Nephron (organoid): ENCODE measurements at regions not wholly inside any gene's neighbourhood (a gene's known extent, or its start where the extent isn't known, plus 50 kb on each side); places are given as distances from the start of the nearest gene placed in this dataset.
A peak's percentile ranks its signal among the peaks of the same experiment; 100 is the strongest.

Experiments
- H3K27ac Mint-ChIP-seq, 3 experiments: 2 replicates each; pipeline ENCODE4 v1.8.0; 2020; ENCODE audit warnings: mixed read lengths in 3 of 3, mild to moderate bottlenecking in 2 of 3, moderate library complexity in 1 of 3
- H3K27me3 Mint-ChIP-seq: 2 replicates; pipeline ENCODE4 v1.8.0; 2021; ENCODE audit warnings: low read depth, mild to moderate bottlenecking, moderate library complexity, mixed read lengths
- H3K36me3 Mint-ChIP-seq: 2 replicates; pipeline ENCODE4 v1.8.0; 2020; ENCODE audit warnings: low read depth, mixed read lengths
- H3K4me1 Mint-ChIP-seq: 2 replicates; pipeline ENCODE4 v1.8.0; 2020; ENCODE audit warnings: mixed read lengths
- H3K4me3 Mint-ChIP-seq, 3 experiments: 2 replicates each; pipeline ENCODE4 v1.8.0; 2020; ENCODE audit warnings: mild to moderate bottlenecking in 3 of 3, mixed read lengths in 3 of 3, moderate library complexity in 2 of 3
- H3K9me3 Mint-ChIP-seq: 2 replicates; pipeline ENCODE4 v1.8.0; 2020; ENCODE audit warnings: mixed read lengths
- CTCF ChIP-seq, 3 experiments: fragments of 200-600 bp; sonication (generic); IDR thresholded peaks; one replicate each; pipeline ENCODE4 v1.5.0; 2021; ENCODE audit warnings: antibody characterized with exemption in 3 of 3; ENCODE audit not compliant: unreplicated experiment in 3 of 3

DNA sequence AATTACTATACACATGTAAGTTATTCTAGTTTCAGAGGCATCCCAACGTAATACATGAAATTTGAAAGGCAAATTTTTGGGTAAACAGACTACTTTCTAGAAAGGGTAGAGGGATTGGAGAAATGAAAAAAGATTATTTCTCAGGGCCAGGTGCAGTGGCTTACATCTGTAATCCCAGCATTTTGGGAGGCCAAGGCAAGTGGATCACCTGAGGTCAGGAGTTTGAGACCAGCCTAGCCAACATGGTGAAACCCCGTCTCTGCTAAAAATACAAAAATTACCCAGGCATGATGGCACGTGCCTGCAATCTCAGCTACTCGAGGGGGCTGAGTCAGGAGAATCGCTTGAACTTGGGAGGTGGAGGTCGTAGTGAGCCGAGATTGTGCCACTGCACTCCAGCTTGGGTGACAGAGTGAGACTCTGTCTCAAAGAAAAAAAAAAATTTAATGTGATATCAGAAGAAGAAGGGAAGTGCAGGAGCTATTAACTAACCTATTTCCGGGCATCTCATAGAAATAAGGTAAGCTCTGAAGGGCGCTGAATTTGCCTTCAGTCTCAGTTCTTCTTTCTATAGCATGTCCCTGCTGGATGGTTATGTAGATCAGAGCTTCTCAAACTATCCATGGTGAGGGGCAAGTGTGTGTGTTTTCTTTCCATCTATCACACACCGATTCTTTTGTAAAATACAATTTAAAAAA, 100.3 kb upstream of the MTHFD1L start:
- Mint-ChIP-seq H3K27me3 (no peaks in the 10 kb centered on the region), H3K4me3 (peak overlapping the region in 1 of 3 experiments; percentile 16), H3K27ac (peak overlapping the region; percentile 29 to 86 (median 85)), H3K9me3 (no peaks in the 10 kb centered on the region), H3K36me3 (peaks cover 11% of the 10 kb centered on the region), H3K4me1 (peaks cover 67% of the 10 kb centered on the region)
- no peak for TF ChIP-seq CTCF (IDR thresholded peaks at IDR 0.05; ENCODE audit: unreplicated experiment in 3 of 3)

DNA sequence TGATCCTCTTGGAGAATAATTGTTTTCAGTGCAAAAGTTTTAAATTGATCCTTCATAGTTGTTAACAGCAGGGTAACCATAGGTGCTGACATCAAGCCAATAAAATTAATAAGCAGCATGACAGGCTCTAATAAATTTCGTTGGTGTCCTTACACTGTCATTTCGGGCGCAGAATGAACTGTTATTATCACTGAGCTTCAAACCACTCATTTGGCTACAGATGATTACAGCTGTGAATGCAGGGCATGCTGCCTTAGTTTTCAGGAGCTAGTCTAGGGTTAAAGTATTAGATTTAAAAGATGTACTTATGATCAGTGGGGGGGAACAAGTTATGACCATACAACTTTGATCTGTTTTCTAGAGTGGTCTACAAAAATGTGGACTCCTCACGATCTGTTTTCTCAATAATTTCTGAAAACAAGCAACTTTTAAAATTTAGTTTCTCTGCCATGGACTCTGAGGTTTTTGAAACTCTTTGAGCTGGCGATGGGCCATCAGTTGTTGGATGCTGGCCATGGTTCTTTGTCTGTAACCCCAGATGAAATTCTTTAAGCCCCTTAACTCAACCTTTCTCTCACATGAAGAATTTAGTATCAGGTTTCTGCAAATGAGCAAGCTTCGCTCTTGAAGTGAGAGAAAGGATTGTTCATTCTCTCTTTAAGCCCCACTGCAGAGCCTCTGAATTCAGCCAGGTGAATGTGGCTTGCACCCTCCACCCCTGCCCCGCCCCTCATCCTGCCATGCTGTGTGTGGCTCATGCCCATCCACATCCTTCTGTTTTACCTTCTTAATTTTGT, 99.1 kb upstream of the MTHFD1L start:
- H3K4me1 Mint-ChIP-seq = peaks cover 65% of the 10 kb centered on the region
- H3K9me3 Mint-ChIP-seq = no peaks in the 10 kb centered on the region
- peak overlapping the region in 2 of 3 experiments; percentile 15 to 43 for H3K4me3 Mint-ChIP-seq
- no peaks in the 10 kb centered on the region for H3K27me3 Mint-ChIP-seq
- TF ChIP-seq CTCF (IDR thresholded peaks at IDR 0.05; ENCODE audit: unreplicated experiment in 3 of 3) = no peak
- H3K36me3 Mint-ChIP-seq = peaks cover 21% of the 10 kb centered on the region
- H3K27ac Mint-ChIP-seq = peak overlapping the region; percentile 86 to 97 (median 97)

DNA sequence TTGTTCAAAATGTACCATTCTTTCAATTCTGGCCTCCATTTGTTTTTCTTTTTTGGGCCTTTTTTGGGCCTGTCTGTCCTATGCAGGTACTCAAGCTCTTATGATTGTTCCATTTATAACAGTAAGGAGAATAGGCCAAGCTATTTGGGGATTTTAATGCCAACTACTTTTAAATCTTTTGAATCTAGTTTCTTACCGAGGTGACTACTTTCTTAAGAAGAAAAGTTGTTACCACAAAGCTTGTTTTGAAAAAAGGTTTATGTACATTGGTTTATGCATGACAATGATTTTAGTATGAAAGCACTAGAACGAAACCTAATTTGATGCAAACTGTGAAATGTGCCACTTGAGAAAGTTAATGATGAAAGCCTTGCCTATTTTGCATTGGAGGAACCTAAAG, 98.3 kb upstream of the MTHFD1L start:
- no peaks in the 10 kb centered on the region for H3K27me3 Mint-ChIP-seq
- H3K4me1 Mint-ChIP-seq = peaks cover 60% of the 10 kb centered on the region
- H3K4me3 Mint-ChIP-seq = peak overlapping the region in 1 of 3 experiments; percentile 43
- H3K9me3 Mint-ChIP-seq = no peaks in the 10 kb centered on the region
- peaks cover 27% of the 10 kb centered on the region for H3K36me3 Mint-ChIP-seq
- peak overlapping the region; percentile 86 to 97 (median 97) for H3K27ac Mint-ChIP-seq
- TF ChIP-seq CTCF (IDR thresholded peaks at IDR 0.05; ENCODE audit: unreplicated experiment in 3 of 3) = no peak

- peaks cover 55% of the 10 kb centered on the region for H3K4me1 Mint-ChIP-seq
- peak overlapping the region in 2 of 3 experiments; percentile 13 to 50 for H3K4me3 Mint-ChIP-seq
- TF ChIP-seq CTCF (IDR thresholded peaks at IDR 0.05; ENCODE audit: unreplicated experiment in 3 of 3) = no peak
- H3K36me3 Mint-ChIP-seq = peaks cover 32% of the 10 kb centered on the region
- peak overlapping the region; percentile 86 to 97 (median 97) for H3K27ac Mint-ChIP-seq
- no peaks in the 10 kb centered on the region for H3K27me3 Mint-ChIP-seq
- peaks cover under 1% of the 10 kb centered on the region for H3K9me3 Mint-ChIP-seq
These were observed 97.9 kb upstream of the MTHFD1L start for GRCh38 chr6:150767571-150768018.

- no peak for TF ChIP-seq CTCF (IDR thresholded peaks at IDR 0.05; ENCODE audit: unreplicated experiment in 3 of 3)
- Mint-ChIP-seq H3K36me3 (peaks cover 55% of the 10 kb centered on the region), H3K4me3 (no peak overlapping the region), H3K27ac (no peak overlapping the region), H3K27me3 (no peaks in the 10 kb centered on the region), H3K9me3 (peaks cover 21% of the 10 kb centered on the region), H3K4me1 (peaks cover 41% of the 10 kb centered on the region)
These were observed 94.9 kb upstream of the MTHFD1L start for GRCh38 chr6:150770637-150771036.
